ENCODE measurements at regions not wholly inside any gene's neighbourhood (a gene's known extent, or its start where the extent isn't known, plus 50 kb on each side); places are given as distances from the start of the nearest gene placed in this dataset.

DNA sequence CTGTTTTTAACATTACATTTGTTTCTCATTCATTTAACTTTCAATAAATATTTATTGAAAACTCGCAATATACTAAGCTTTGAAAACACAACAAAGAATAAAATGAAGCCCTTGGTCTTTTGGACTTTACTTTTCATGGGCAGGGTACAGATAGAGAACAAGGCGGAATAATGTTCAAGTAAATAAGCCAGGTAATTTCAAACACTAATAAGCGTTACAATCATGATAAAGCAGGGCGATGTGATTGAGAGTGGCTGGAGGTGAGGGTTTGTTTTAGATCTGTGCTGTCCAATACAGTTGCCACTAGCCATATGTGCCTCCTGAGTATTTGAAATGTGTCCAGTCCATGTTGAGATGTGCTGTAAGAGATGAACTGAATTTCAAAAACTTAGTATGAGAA is 307.1 kb downstream of the ALDH8A1 start:
- Histone ChIP-seq H3K79me2 (ENCODE audit: low read length) (no peaks in the 10 kb centered on the region), H4K20me1 (ENCODE audit: insufficient read depth, low read depth, low read length) (no peaks in the 10 kb centered on the region), H3K9me2 (replicated peaks; ENCODE audit: insufficient read depth, low read length) (no peaks in the 10 kb centered on the region)

DNA sequence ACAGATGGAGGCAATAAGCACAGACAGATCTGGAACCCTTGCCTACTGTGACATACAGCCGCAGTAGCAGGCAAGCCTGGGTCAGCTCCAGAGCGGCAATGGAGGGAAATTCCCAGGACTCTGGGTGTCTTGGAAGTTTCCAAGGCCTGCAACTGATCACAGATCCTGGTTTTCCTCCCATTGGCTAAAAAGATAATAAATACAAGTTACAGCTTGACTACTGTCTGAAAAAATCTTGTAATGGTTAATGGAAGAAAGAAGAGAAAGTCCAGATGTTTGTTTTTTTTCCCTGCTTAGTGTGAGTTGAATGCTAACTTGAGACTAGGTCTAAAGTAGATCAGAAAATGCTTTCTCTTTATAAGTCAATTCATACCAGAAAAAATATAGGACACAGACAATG is 307.6 kb downstream of the ALDH8A1 start:
- H3K4me1 ChIP-seq (ENCODE audit: low read length) = no peaks in the 10 kb centered on the region
- H3K4me2 ChIP-seq (ENCODE audit: low read depth, low read length, poor library complexity, severe bottlenecking) = no peak overlapping the region
- no peak overlapping the region for H3K4me3 ChIP-seq (ENCODE audit: low read length)
- H2AFZ ChIP-seq (ENCODE audit: low read length) = no peak overlapping the region
- no peaks in the 10 kb centered on the region for H3K79me2 ChIP-seq (ENCODE audit: low read length)
- no peaks in the 10 kb centered on the region for H3K27me3 ChIP-seq (ENCODE audit: low read length)
- no peaks in the 10 kb centered on the region for H4K20me1 ChIP-seq (ENCODE audit: insufficient read depth, low read depth, low read length)
- no peak overlapping the region for H3K27ac ChIP-seq (ENCODE audit: low read length)
- H3K36me3 ChIP-seq (ENCODE audit: insufficient read depth, low read length) = no peaks in the 10 kb centered on the region
- no peak for DNase-seq
- H3K9me3 ChIP-seq (ENCODE audit: low read length) = no peaks in the 10 kb centered on the region
- H3K9me2 ChIP-seq (replicated peaks; ENCODE audit: insufficient read depth, low read length) = no peaks in the 10 kb centered on the region
- H3K9ac ChIP-seq (ENCODE audit: low read length) = no peak overlapping the region

More for the DNA sequence above, 307.1 kb downstream of the ALDH8A1 start:
- DNase-seq = no peak
- no peaks in the 10 kb centered on the region for H3K27me3 ChIP-seq (ENCODE audit: low read length)
- no peak overlapping the region for H3K9ac ChIP-seq (ENCODE audit: low read length)
- H3K4me1 ChIP-seq (ENCODE audit: low read length) = no peaks in the 10 kb centered on the region
- no peak overlapping the region for H3K4me3 ChIP-seq (ENCODE audit: low read length)
- H3K9me3 ChIP-seq (ENCODE audit: low read length) = no peaks in the 10 kb centered on the region
- no peaks in the 10 kb centered on the region for H3K36me3 ChIP-seq (ENCODE audit: insufficient read depth, low read length)
- H3K27ac ChIP-seq (ENCODE audit: low read length) = no peak overlapping the region
- H2AFZ ChIP-seq (ENCODE audit: low read length) = no peak overlapping the region
- H3K4me2 ChIP-seq (ENCODE audit: low read depth, low read length, poor library complexity, severe bottlenecking) = no peak overlapping the region

DNA sequence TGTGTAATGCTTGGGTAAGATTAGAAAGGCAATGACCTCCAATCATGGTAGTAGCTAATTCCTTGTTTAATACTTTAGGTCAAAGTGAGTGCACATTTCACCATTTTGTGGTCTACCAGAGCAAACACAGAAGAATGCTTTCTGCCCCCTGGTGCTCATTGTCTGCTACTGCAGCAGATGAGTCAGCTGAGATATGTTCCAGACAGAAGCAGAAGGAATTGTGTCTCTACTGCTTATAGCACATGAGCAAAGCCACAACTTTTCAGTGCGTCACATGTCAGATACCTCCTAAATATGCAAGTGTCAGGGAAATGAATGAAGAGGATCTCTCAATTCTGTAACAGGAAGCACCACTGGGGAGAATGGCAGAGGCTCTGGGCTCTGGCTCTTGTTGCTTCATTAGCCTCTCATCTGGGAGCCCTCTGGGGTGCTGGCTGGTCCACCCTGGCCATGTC is 308.9 kb downstream of the ALDH8A1 start:
- Histone ChIP-seq H3K27me3 (ENCODE audit: low read length) (no peaks in the 10 kb centered on the region), H3K4me1 (ENCODE audit: low read length) (no peaks in the 10 kb centered on the region), H3K36me3 (ENCODE audit: insufficient read depth, low read length) (no peaks in the 10 kb centered on the region), H2AFZ (ENCODE audit: low read length) (no peak overlapping the region), H3K79me2 (ENCODE audit: low read length) (no peaks in the 10 kb centered on the region), H3K4me2 (ENCODE audit: low read depth, low read length, poor library complexity, severe bottlenecking) (no peak overlapping the region), H3K9me3 (ENCODE audit: low read length) (no peaks in the 10 kb centered on the region), H3K4me3 (ENCODE audit: low read length) (no peak overlapping the region), H4K20me1 (ENCODE audit: insufficient read depth, low read depth, low read length) (no peaks in the 10 kb centered on the region), H3K9me2 (replicated peaks; ENCODE audit: insufficient read depth, low read length) (no peaks in the 10 kb centered on the region), H3K9ac (ENCODE audit: low read length) (no peak overlapping the region), H3K27ac (ENCODE audit: low read length) (no peak overlapping the region)
- DNase-seq = peak; percentile 86

DNA sequence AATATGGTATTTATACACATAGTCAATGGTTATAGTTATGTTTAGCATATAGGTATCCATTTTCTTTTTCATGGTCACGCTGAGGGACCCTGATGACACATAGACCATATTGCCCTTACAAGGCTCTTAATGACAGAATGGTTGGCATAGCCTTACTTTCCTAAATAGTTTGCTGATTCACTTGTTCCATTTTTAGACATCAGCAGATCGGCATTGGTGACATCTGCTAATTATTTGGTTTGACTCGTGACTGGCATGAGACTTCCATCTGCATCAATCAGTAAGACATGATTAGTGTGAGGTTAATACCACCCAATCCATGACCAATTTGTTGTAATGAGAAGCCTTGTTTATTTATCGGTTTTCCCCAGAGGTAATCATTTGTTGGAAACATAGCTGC is 309.7 kb downstream of the ALDH8A1 start:
- Histone ChIP-seq H3K9ac (ENCODE audit: low read length) (no peak overlapping the region), H3K4me2 (ENCODE audit: low read depth, low read length, poor library complexity, severe bottlenecking) (no peak overlapping the region), H3K36me3 (ENCODE audit: insufficient read depth, low read length) (no peaks in the 10 kb centered on the region), H3K4me3 (ENCODE audit: low read length) (no peak overlapping the region), H2AFZ (ENCODE audit: low read length) (no peak overlapping the region), H3K79me2 (ENCODE audit: low read length) (no peaks in the 10 kb centered on the region), H3K9me2 (replicated peaks; ENCODE audit: insufficient read depth, low read length) (no peaks in the 10 kb centered on the region), H4K20me1 (ENCODE audit: insufficient read depth, low read depth, low read length) (no peaks in the 10 kb centered on the region), H3K9me3 (ENCODE audit: low read length) (no peaks in the 10 kb centered on the region), H3K27me3 (ENCODE audit: low read length) (no peaks in the 10 kb centered on the region), H3K4me1 (ENCODE audit: low read length) (no peaks in the 10 kb centered on the region), H3K27ac (ENCODE audit: low read length) (no peak overlapping the region)
- no peak for DNase-seq

DNA sequence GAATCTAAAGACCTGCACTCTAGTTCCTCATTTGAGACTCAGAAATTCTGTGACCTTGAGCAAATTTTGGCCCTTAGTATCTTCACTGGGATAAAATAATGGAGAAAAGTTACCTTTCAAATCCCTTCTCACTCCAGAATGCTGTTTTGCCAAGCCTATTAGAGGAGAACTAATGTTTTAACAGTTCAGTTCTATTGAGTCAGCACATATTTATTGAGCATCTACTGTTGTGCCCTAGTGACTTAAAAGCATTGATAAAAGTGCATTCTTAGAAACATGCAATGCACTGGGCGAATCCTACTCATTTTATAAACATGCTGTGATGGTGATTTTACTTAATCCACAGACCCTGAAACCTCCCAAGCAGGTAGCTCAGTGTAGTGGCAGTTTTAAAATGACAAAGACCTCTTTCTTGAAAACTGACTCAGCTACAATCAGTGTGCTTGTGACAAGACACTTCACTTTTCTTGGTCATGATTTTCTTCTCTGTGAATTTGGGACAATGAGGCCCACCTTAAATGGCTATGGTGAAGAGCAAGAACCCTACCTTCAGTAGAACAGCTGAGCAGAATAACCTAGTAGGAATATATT is 312.0 kb downstream of the ALDH8A1 start:
- H3K4me3 ChIP-seq (ENCODE audit: low read length) = no peak overlapping the region
- H3K79me2 ChIP-seq (ENCODE audit: low read length) = no peaks in the 10 kb centered on the region
- H2AFZ ChIP-seq (ENCODE audit: low read length) = no peak overlapping the region
- H3K9ac ChIP-seq (ENCODE audit: low read length) = no peak overlapping the region
- H3K27ac ChIP-seq (ENCODE audit: low read length) = no peak overlapping the region
- no peaks in the 10 kb centered on the region for H3K9me2 ChIP-seq (replicated peaks; ENCODE audit: insufficient read depth, low read length)
- H3K36me3 ChIP-seq (ENCODE audit: insufficient read depth, low read length) = no peaks in the 10 kb centered on the region
- H3K4me1 ChIP-seq (ENCODE audit: low read length) = no peaks in the 10 kb centered on the region
- no peaks in the 10 kb centered on the region for H3K9me3 ChIP-seq (ENCODE audit: low read length)
- DNase-seq = no peak
- no peak overlapping the region for H3K4me2 ChIP-seq (ENCODE audit: low read depth, low read length, poor library complexity, severe bottlenecking)
- no peaks in the 10 kb centered on the region for H4K20me1 ChIP-seq (ENCODE audit: insufficient read depth, low read depth, low read length)
- no peaks in the 10 kb centered on the region for H3K27me3 ChIP-seq (ENCODE audit: low read length)

DNA sequence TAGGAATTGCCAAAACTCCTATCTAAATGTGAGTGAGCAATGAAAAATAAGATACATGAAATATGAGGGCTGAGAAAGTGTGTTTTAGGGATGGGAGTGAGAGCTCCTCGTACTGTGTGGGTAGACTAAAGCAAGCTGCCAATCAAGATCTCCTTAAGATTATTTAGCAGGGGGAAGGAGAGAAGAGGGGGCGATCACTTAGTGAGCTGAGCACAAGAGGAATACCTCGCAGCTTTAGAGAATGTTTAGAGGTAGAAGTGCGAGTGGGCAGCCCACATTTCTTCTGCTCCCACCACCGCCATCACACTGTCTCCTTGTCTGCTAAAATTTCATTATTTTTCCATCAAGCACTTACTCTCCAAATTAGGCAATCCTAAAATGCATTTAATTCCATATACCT is 312.6 kb downstream of the ALDH8A1 start:
- no peak overlapping the region for H3K27ac ChIP-seq (ENCODE audit: low read length)
- no peaks in the 10 kb centered on the region for H3K4me1 ChIP-seq (ENCODE audit: low read length)
- H2AFZ ChIP-seq (ENCODE audit: low read length) = no peak overlapping the region
- H3K79me2 ChIP-seq (ENCODE audit: low read length) = no peaks in the 10 kb centered on the region
- H4K20me1 ChIP-seq (ENCODE audit: insufficient read depth, low read depth, low read length) = no peaks in the 10 kb centered on the region
- no peaks in the 10 kb centered on the region for H3K36me3 ChIP-seq (ENCODE audit: insufficient read depth, low read length)
- no peaks in the 10 kb centered on the region for H3K27me3 ChIP-seq (ENCODE audit: low read length)
- no peak overlapping the region for H3K4me3 ChIP-seq (ENCODE audit: low read length)
- no peak for DNase-seq
- H3K9ac ChIP-seq (ENCODE audit: low read length) = no peak overlapping the region
- H3K4me2 ChIP-seq (ENCODE audit: low read depth, low read length, poor library complexity, severe bottlenecking) = no peak overlapping the region
- no peaks in the 10 kb centered on the region for H3K9me3 ChIP-seq (ENCODE audit: low read length)
- no peaks in the 10 kb centered on the region for H3K9me2 ChIP-seq (replicated peaks; ENCODE audit: insufficient read depth, low read length)

DNA sequence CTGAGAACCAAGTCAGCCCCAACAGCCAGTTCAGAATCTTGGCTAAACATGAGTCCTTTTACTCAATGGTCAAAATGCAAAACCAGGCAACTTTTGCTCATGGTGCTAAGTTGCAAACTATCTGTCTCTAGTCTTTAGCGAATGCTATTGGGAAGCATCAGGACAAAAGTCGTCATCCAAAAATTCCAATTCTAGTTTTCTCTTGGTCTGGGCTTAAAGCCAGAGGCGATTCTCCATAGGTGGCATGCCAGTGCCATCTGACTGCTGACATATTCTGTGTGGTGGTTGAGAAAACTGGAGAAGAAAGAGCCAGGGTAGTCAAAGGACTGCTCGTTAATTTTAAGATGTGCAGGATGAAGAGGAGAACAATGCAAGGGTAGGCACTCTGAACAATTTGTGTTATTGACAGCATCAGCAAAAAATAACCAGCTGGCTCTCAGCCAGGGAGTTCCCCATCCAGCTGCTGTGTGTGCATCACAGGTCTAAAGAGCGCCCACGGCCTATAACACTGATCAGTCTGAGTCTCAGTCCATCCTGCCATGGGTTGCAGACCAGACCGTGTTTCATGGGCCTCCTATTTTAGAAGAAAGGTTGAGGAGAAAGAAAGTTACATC is 313.6 kb downstream of the ALDH8A1 start:
- Histone ChIP-seq H3K27ac (ENCODE audit: low read length) (no peak overlapping the region), H3K4me3 (ENCODE audit: low read length) (no peak overlapping the region), H2AFZ (ENCODE audit: low read length) (no peak overlapping the region), H3K9me2 (replicated peaks; ENCODE audit: insufficient read depth, low read length) (no peaks in the 10 kb centered on the region), H3K4me2 (ENCODE audit: low read depth, low read length, poor library complexity, severe bottlenecking) (no peak overlapping the region), H3K79me2 (ENCODE audit: low read length) (no peaks in the 10 kb centered on the region), H3K4me1 (ENCODE audit: low read length) (peaks cover 7% of the 10 kb centered on the region), H3K9ac (ENCODE audit: low read length) (no peak overlapping the region), H3K36me3 (ENCODE audit: insufficient read depth, low read length) (no peaks in the 10 kb centered on the region), H3K9me3 (ENCODE audit: low read length) (no peaks in the 10 kb centered on the region), H3K27me3 (ENCODE audit: low read length) (no peaks in the 10 kb centered on the region), H4K20me1 (ENCODE audit: insufficient read depth, low read depth, low read length) (no peaks in the 10 kb centered on the region)
- no peak for DNase-seq

DNA sequence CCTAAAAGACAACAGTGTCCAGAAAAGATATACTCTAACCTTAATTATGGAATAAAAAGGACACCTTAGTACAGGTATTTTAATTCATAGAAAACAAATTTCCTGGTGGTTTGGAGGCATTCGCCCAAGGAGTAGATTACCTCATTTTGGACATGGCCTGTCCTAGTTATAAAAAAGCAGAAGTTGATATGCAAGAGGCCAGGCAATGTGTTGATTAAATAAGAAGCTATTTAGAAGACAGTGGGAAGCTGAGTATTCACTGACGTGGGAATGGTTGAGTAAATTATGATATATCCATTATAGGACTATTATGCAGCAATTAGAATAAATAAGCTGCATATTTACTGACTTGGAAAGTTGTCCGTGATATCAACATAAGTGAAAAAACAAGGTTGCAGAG is 314.9 kb downstream of the ALDH8A1 start:
- Histone ChIP-seq H2AFZ (ENCODE audit: low read length) (no peak overlapping the region), H3K27me3 (ENCODE audit: low read length) (no peaks in the 10 kb centered on the region), H3K9me2 (replicated peaks; ENCODE audit: insufficient read depth, low read length) (no peaks in the 10 kb centered on the region), H3K9me3 (ENCODE audit: low read length) (no peaks in the 10 kb centered on the region), H3K27ac (ENCODE audit: low read length) (no peak overlapping the region), H3K9ac (ENCODE audit: low read length) (no peak overlapping the region), H3K4me1 (ENCODE audit: low read length) (peaks cover 19% of the 10 kb centered on the region), H3K4me3 (ENCODE audit: low read length) (no peak overlapping the region), H4K20me1 (ENCODE audit: insufficient read depth, low read depth, low read length) (no peaks in the 10 kb centered on the region), H3K4me2 (ENCODE audit: low read depth, low read length, poor library complexity, severe bottlenecking) (no peak overlapping the region), H3K36me3 (ENCODE audit: insufficient read depth, low read length) (no peaks in the 10 kb centered on the region), H3K79me2 (ENCODE audit: low read length) (no peaks in the 10 kb centered on the region)
- DNase-seq = no peak

Measured in Karpas-422 (cell line).